Vagina (tissue), 2 donors: ENCODE measurements at regions not wholly inside any gene's neighbourhood (a gene's known extent, or its start where the extent isn't known, plus 50 kb on each side); places are given as distances from the start of the nearest gene placed in this dataset.

Experiments
- POLR2AphosphoS5 ChIP-seq, 2 donors: sonication (generic); formaldehyde crosslinking; IDR thresholded peaks; one replicate each; pipeline ENCODE4 v1.9.0; 2017; ENCODE audit warnings: antibody characterized with exemption in 2 of 2, mild to moderate bottlenecking in 2 of 2, low read depth in 1 of 2; ENCODE audit not compliant: insufficient read depth in 1 of 2
- TF ChIP-seq, protein P1 (sequence below), 3 experiments: fragments of 450-650 bp in 2 of 3; fragments of 200-600 bp in 1 of 3; sonication (generic) in 1 of 3; IDR thresholded peaks; one replicate each; pipeline ENCODE4 v1.5.1; 2017 to 2019; ENCODE audit warnings: antibody characterized with exemption in 3 of 3, mild to moderate bottlenecking in 2 of 3, moderate library complexity in 2 of 3

DNA sequence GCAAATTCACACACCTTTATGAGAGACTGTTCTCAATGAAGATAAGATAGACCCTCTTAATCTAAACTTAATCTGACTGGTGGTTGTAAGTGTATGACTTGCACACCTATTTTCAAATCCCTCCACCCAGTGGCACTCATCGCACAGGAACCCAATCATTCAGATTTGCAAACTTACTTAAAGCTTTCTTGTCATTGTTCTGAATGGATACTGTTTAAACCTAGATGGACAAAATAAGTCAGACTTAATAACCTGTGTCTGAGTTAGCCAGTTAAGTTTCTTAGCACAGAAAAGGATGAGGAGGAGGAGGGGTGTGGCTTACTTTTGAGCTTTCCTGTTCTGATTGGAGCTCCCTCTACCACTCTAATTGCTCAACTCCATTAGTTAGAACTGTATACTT is 252.4 kb upstream of the CCNH start:
- TF ChIP-seq, protein P1, sequence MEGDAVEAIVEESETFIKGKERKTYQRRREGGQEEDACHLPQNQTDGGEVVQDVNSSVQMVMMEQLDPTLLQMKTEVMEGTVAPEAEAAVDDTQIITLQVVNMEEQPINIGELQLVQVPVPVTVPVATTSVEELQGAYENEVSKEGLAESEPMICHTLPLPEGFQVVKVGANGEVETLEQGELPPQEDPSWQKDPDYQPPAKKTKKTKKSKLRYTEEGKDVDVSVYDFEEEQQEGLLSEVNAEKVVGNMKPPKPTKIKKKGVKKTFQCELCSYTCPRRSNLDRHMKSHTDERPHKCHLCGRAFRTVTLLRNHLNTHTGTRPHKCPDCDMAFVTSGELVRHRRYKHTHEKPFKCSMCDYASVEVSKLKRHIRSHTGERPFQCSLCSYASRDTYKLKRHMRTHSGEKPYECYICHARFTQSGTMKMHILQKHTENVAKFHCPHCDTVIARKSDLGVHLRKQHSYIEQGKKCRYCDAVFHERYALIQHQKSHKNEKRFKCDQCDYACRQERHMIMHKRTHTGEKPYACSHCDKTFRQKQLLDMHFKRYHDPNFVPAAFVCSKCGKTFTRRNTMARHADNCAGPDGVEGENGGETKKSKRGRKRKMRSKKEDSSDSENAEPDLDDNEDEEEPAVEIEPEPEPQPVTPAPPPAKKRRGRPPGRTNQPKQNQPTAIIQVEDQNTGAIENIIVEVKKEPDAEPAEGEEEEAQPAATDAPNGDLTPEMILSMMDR (IDR thresholded peaks at IDR 0.05) = no peak
- no peak for TF ChIP-seq POLR2AphosphoS5 (IDR thresholded peaks at IDR 0.05; ENCODE audit: insufficient read depth in 1 of 2, low read depth in 1 of 2)
